CD1c-positive myeloid dendritic cell (primary cell): ENCODE measurements at regions not wholly inside any gene's neighbourhood (a gene's known extent, or its start where the extent isn't known, plus 50 kb on each side); places are given as distances from the start of the nearest gene placed in this dataset.

Experiments
- DNase-seq: peaks from one replicate; pipeline ENCODE4 v3.0.0-alpha.2; 2016; ENCODE audit errors: extremely low spot score

DNA sequence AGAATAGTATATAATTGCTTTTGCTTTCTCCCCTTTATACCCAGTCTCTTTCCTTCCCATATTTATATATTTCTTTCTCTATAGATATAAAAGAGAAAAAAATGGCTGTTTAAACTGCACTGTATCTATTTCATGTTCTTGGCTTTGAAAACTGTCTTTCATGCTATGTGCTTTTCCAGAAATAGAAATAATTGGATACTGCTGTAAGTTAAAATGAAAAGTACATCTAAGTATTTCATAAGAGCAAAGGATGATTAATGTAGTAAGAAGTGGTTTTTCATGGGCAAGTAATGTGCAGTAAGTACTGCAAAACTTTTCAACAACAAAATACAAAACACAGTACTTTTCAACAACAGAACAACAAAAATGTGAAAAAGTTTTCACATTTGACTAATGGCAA lies 237.9 kb downstream of the SNCA start:
- no peak for DNase-seq

- DNase-seq, result no peak
These were observed 238.4 kb downstream of the SNCA start for GRCh38 chr4:89598602-89599001.

GRCh38 chr4:89595125-89595789 lies 241.7 kb downstream of the SNCA start:
- DNase-seq, result no peak

GRCh38 chr4:89590128-89590527 lies 246.8 kb downstream of the SNCA start:
- DNase-seq, result no peak

- no peak for DNase-seq
These were observed 248.5 kb downstream of the SNCA start for GRCh38 chr4:89588421-89588820.

DNA sequence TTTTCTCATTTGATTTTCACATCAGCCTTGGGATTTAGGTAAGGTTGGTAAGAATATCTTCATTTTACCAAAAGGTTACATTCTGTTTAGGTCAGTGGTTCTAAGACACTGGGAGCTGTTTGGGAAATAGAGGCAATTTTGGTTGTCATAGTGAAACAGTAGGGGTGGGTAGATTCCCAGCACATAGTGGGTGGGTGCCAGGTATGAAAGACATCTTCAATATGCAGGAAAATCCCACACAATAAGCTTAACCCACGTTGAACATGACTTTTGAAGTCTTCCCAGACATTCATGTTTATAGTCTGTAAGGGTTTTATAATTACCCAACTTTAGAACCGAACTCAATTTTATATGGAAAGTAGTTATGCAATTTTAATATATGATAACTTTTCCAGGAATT lies 249.6 kb downstream of the SNCA start:
- no peak for DNase-seq

DNA sequence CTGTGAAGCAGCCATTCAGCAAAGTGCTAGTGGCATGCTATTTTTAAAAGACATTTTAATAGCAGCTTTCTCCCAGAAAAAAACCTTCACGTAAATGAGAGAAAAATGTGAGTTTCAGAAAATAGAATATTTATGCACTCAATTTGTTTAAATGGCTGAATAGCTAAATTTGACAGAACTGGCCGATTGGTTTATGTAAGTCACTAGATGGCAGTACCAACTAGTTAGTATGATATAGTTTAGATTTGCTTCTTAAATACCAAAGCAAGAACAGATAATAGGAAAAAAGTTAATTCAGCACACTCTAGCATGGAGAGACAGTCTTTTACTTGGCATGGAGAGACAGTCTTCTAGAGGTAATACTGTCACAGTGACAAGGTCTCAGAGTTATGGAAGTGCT lies 250.1 kb downstream of the SNCA start:
- no peak for DNase-seq

- DNase-seq, result no peak
These were observed 250.6 kb downstream of the SNCA start for GRCh38 chr4:89586318-89586717.

DNA sequence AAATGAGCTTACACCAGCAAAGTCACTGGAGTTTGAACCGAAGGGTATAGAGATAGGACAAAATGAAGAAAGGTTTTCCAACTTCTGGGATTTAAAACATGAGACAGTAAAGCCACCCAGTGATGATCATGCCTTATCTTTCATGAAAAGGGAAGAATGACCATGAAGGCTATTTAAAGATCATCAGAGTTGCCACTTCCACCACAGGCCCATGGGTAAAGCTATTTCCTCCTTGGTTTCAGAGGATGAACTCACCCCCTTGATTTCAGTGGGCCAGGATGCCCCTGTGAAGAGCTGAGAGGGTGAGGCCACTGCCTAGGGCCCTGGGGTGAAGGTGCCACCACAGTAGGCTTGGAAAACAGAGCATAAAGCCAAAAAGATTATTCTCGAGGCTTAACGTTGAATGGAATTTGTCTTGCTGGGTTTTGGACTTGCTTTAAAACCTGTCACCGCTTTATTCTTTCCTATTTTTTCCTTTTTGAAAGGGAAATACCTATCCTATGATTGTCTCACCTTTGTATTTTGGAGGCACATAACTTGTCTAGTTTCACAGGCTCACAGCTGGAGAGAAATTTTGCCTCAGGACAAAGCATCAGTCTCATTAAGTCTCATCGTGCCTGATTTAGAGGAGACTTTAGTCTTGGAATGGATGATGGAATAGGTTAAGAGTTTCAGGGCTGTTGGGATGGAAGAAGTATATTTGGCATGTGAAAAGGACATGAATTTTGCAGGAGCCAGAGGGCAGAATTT lies 254.0 kb downstream of the SNCA start:
- no peak for DNase-seq

- no peak for DNase-seq
These were observed 257.2 kb downstream of the SNCA start for GRCh38 chr4:89579771-89580170.

GRCh38 chr4:89576246-89576645 lies 260.7 kb downstream of the SNCA start:
- DNase-seq, result no peak

DNA sequence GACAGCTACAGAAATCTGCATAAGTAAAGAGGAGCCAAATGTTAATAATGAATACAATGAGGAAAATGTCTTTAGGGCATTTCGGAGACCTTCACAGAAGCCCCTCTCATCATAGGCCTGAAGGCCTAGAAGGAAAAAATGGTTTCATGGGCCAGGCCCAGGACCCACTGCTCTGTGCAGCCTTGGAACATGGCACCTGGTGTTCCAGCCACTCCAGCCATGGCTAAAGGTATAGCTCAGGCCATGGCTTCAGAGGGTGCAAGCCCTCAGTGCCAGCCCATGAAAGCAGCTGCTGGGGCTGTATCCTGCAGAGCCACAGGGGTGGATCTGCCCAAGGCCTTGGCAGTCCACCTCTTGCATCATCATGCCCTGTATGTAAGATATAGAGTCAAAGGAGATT lies 261.1 kb downstream of the SNCA start:
- DNase-seq, result no peak

GRCh38 chr4:89574176-89574575 lies 262.8 kb downstream of the SNCA start:
- no peak for DNase-seq

- no peak for DNase-seq
These were observed 263.3 kb downstream of the SNCA start for GRCh38 chr4:89573656-89574055.

DNA sequence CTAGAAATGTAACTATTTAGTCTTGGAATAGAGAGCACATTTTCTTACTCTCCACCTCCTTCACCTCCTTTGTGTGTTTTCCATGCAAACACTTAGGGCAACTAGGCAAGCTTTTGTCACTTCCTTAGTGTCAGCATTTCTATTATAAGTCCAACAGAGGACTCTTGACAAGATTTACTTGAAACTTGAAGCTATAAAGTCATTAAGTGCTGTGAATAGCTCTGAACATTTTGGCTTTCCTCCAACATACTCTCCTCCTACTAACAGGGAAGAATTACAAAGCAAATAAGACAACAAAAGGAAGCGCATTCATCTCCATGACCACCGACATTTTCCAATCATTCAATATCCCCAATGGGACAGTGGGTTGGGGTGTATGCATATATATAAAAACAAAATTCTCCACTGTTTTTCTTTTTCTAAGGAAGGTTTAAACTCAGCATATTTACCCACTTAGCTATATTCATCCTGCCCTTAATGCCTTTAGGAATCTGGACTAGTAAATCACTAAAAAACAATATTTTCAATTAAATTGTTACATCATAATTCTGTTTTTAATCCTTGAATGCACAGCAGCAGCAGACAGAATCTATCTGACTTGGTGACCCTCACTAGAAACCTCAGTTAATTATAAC lies 264.6 kb downstream of the SNCA start:
- no peak for DNase-seq

DNA sequence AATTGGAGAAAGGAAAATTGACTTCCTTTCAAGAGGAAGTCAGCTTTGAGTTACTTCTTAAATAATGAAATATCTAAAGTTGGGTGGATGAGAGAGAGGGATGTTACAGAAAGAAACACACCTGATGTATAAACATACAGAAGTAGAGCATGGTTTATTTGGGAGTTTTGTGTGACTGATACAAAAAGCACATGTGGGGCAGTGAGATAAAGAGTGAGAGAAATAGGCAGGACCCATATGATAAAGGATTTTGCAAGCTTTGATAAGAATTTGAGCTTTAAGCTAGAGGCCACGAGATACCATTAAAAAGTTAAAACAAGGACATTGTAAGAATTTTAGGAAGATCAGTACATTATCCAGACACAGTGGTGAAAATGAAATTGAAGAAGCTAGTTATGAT lies 263.3 kb upstream of the GPRIN3 start:
- no peak for DNase-seq

GRCh38 chr4:89567936-89568335 lies 260.3 kb upstream of the GPRIN3 start:
- DNase-seq, result no peak

- no peak for DNase-seq
These were observed 255.8 kb upstream of the GPRIN3 start for GRCh38 chr4:89563431-89563830.

GRCh38 chr4:89562746-89563145 lies 255.1 kb upstream of the GPRIN3 start:
- DNase-seq, result no peak

DNA sequence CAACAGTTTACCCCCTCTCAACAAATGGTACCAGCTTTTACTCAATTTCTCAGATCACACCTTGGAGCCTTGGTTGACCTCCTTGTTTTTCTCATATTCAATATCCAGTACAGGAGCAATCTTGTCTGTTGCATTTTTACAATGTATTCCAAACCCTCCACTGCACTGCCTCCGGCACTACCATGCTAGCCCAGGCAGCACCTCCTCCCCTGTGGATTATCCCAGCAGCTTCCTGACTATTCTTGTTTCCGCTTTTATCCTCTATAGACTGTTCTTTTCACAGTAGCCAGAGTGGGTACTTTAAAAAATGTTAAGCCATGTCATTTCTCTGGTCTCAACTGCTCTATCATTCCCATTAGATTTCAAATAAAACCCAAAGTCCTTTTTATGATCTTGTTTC lies 253.4 kb upstream of the GPRIN3 start:
- DNase-seq, result no peak

DNA sequence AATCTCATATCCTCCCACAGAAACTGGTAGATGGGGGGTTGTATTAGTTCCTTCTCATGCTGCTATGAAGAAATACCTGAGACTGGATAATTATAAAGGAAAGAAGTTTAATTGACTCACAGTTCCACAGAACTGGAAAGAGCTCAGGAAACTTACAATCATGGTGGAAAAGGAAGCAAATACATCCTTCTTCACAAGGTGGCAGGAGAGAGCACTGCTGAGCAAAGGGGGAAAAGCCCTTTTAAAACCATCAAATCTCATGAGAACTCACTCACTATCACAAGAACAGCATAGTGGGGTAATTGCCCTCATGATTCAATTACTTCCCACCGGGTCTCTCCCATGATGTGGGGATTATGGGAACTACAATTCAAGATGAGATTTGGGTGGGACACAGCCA lies 250.5 kb upstream of the GPRIN3 start:
- DNase-seq, result no peak

- no peak for DNase-seq
These were observed 249.2 kb upstream of the GPRIN3 start for GRCh38 chr4:89556601-89557305.

GRCh38 chr4:89551191-89551590 lies 243.6 kb upstream of the GPRIN3 start:
- no peak for DNase-seq
